Cardiac muscle cell (in vitro differentiated cells and primary cell): ENCODE measurements at regions not wholly inside any gene's neighbourhood (a gene's known extent, or its start where the extent isn't known, plus 50 kb on each side); places are given as distances from the start of the nearest gene placed in this dataset.

Experiments
- DNase-seq, 2 donors: peaks; one replicate each; pipeline versions ENCODE4 v3.0.0 to v3.0.0-alpha.2; 2010 to 2017; ENCODE audit warnings: low read depth in 1 of 2, low spot score in 1 of 2
- H3K27ac ChIP-seq: fragments of 200-600 bp; sonication (generic); 2 replicates; pipeline ENCODE4 v1.5.1; 2016
- H3K27me3 ChIP-seq: fragments of 200-600 bp; sonication (generic); 2 replicates; pipeline ENCODE4 v1.6.0; 2016; ENCODE audit warnings: control low read depth
- H3K36me3 ChIP-seq: fragments of 200-600 bp; sonication (generic); 2 replicates; pipeline ENCODE4 v1.5.1; 2016; ENCODE audit warnings: control low read depth
- H3K4me1 ChIP-seq: fragments of 200-600 bp; sonication (generic); 2 replicates; pipeline ENCODE4 v1.8.1; 2017; ENCODE audit warnings: low read depth, mild to moderate bottlenecking, mixed run types
- H3K4me3 ChIP-seq: fragments of 200-600 bp; sonication (generic); 2 replicates; pipeline ENCODE4 v1.5.1; 2016; ENCODE audit warnings: mild to moderate bottlenecking
- H3K9me3 ChIP-seq: fragments of 200-600 bp; sonication (generic); 2 replicates; pipeline ENCODE4 v1.5.1; 2017; ENCODE audit warnings: low read depth, mild to moderate bottlenecking, control low read depth
- TF ChIP-seq, protein P1 (sequence below): IDR thresholded peaks from 2 replicates; pipeline ENCODE4 v1.5.1; 2012; ENCODE audit warnings: low read depth, mild to moderate bottlenecking, low read length

DNA sequence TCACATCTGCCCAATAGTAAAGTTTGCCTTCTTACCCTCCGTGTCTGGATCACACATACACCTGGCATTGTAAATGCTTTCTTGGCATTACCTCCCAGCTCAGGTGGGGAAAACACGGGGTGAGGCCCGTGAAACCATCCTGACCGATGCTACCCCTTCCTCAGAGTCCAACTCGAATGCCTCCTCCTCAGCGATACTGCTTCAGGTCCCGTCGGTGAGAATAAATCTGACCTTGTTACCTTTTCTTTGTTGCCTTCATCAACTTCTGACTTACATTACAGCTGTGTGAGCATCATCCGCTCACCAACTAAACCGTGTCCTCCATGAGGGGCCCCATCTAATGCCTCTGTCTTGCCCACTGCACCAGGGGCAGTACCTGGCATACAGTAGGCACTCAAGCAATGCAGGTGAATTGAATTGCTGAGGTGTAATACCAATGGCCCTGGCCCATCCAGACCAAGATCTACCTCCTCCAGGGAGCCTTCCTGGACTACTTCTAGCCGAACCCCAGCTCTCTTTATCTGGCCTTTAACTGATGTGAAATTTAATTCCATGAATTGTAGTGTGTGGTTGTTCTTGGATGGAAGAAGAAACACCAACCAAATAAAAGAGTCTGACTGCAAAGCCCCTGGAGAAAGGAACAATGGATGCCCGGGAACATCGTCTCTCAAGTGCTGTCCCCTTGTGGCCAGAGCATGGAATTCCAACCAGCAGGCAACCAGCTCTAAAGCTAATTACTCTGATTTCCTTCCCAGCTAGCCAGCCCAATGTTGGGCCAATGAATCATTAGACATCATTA is 141.5 kb downstream of the ANKRD60 start:
- no peaks in the 10 kb centered on the region for H3K27me3 ChIP-seq
- peak; percentile 39 to 69 for DNase-seq
- no peaks in the 10 kb centered on the region for H3K4me1 ChIP-seq
- H3K9me3 ChIP-seq, result no peaks in the 10 kb centered on the region
- H3K36me3 ChIP-seq, result no peaks in the 10 kb centered on the region
- TF ChIP-seq, protein P1, sequence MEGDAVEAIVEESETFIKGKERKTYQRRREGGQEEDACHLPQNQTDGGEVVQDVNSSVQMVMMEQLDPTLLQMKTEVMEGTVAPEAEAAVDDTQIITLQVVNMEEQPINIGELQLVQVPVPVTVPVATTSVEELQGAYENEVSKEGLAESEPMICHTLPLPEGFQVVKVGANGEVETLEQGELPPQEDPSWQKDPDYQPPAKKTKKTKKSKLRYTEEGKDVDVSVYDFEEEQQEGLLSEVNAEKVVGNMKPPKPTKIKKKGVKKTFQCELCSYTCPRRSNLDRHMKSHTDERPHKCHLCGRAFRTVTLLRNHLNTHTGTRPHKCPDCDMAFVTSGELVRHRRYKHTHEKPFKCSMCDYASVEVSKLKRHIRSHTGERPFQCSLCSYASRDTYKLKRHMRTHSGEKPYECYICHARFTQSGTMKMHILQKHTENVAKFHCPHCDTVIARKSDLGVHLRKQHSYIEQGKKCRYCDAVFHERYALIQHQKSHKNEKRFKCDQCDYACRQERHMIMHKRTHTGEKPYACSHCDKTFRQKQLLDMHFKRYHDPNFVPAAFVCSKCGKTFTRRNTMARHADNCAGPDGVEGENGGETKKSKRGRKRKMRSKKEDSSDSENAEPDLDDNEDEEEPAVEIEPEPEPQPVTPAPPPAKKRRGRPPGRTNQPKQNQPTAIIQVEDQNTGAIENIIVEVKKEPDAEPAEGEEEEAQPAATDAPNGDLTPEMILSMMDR, result peak; percentile 97
- no peak overlapping the region for H3K27ac ChIP-seq
- no peak overlapping the region for H3K4me3 ChIP-seq

DNA sequence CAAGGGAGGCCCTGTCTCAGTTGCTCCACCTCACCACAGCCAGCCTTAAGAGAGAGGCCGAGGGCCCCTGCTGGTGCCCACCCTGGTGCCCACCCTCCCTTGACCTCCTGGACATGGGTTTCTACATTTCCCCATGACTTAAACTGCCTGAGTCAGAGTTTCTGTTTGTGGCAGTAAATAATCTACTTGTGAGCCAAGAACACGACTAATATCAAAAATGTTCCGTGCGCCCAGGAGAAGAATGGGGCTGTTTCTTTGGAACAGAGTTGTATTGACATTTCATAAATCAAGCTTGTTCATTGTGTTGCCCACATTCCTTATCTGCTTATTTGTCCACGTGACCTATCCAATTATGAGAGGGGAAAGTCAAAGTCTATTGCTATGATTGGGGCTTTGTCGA is 143.5 kb downstream of the ANKRD60 start:
- Histone ChIP-seq H3K27me3 (no peaks in the 10 kb centered on the region), H3K4me3 (no peak overlapping the region), H3K4me1 (no peaks in the 10 kb centered on the region), H3K9me3 (no peaks in the 10 kb centered on the region), H3K27ac (no peak overlapping the region), H3K36me3 (no peaks in the 10 kb centered on the region)
- TF ChIP-seq, protein P1, result no peak
- DNase-seq, result no peak

DNA sequence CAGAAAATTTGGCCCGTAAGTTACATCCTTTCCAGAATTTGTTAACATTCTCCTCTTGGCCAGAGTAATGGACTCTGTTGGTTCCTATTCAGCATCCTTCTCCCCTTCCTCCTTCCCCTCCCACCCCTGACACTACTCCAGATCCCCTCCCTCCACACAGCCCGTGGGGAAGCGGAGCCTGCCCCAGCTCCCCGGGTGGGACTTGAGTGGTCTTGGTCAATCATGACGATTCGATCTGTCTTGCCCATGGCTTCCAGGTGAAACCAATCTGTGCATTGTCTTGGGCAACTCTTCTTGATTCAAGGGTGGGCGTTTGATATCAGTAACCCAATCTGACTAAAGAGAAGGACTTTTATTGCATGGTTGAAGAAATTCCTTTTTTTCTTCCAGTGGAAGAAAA is 143.9 kb downstream of the ANKRD60 start:
- Histone ChIP-seq H3K27ac (no peak overlapping the region), H3K4me1 (no peaks in the 10 kb centered on the region), H3K4me3 (no peak overlapping the region), H3K9me3 (no peaks in the 10 kb centered on the region), H3K36me3 (no peaks in the 10 kb centered on the region), H3K27me3 (no peaks in the 10 kb centered on the region)
- TF ChIP-seq, protein P1, result no peak
- no peak for DNase-seq

DNA sequence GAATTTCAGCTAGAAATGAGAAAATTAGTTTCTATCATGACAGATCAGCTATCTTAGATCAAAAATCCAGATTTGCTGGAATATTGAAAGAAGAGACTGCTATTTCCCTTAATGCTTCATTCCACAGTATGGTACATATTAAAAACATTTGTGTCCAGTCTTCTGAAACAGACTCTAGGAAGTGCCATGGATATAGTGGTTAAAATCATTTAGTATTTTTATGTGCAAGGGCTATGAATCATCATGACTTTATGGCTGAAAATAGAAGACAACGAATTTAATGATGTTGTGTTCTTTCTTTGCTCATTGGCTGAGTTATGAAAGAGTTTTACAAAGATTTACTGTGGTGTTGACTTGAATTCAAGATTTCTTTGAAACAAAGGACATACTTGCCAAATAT is 146.6 kb downstream of the ANKRD60 start:
- TF ChIP-seq, protein P1, result no peak
- Histone ChIP-seq H3K36me3 (no peaks in the 10 kb centered on the region), H3K4me1 (no peaks in the 10 kb centered on the region), H3K27me3 (no peaks in the 10 kb centered on the region), H3K27ac (no peak overlapping the region), H3K9me3 (no peaks in the 10 kb centered on the region), H3K4me3 (no peak overlapping the region)
- DNase-seq, result peak in 1 of 2 donors; percentile 58

DNA sequence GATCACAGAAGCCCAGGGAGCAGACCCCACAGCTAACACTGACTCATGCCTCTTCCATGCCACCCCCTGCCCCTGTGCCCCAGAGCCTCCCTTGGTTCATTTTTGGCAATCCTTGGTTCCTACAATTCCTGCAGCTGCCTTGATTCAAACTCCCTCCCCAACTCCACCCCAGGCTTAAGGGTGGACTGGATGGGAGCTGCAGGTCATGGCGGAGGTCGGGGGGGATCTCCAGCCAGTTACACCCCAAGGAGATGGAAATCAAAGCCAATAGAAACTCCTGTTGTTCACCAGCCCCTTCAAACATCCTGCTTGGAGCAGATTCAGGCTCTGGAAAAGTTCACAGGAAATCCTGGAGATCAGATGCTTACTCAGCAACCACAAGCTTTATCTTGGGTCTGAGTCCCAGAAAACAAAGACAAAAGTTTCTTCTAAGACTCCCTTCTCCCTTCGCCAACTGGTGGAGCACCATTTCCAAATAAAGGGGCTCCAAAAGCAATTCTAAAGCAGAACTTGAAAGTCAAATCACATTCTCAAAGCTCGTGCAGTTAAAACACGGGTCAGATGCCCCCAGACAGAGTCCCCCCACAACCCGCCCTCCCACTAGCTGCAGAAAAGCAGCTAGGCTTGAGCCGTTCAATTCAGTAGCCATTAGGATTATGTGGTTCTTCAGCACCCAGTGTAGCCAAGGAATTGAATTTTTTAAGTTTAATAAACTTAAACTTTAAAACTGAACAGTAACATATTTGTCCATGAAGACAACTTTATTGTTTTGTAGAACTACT is 149.5 kb downstream of the ANKRD60 start:
- Histone ChIP-seq H3K27ac (no peak overlapping the region), H3K4me3 (no peak overlapping the region), H3K4me1 (no peaks in the 10 kb centered on the region), H3K36me3 (no peaks in the 10 kb centered on the region), H3K27me3 (no peaks in the 10 kb centered on the region), H3K9me3 (no peaks in the 10 kb centered on the region)
- TF ChIP-seq, protein P1, result no peak
- peak in 1 of 2 donors; percentile 84 for DNase-seq
